HG03565 (cell line): ENCODE measurements at regions not wholly inside any gene's neighbourhood (a gene's known extent, or its start where the extent isn't known, plus 50 kb on each side); places are given as distances from the start of the nearest gene placed in this dataset.
"Not testable (repeated sequence)": the region's sequence is repeated elsewhere in the genome, so short reads cannot be mapped to it uniquely, and the experiment has no call there.

Source experiments
- ATAC-seq: cut with Tn5 transposase; IDR thresholded peaks from one replicate; pipeline ENCODE4 v1.9.1; 2021; ENCODE audit warnings: mild to moderate bottlenecking, moderate library complexity; ENCODE audit not compliant: unreplicated experiment

GRCh38 chr21:16438761-16439160 is 709.0 kb downstream of the USP25 start:
- ATAC-seq = no peak

- ATAC-seq = no peak
These were observed 712.0 kb downstream of the USP25 start for GRCh38 chr21:16441789-16442188.

GRCh38 chr21:16454399-16454798 is 724.6 kb downstream of the USP25 start:
- no peak for ATAC-seq

DNA sequence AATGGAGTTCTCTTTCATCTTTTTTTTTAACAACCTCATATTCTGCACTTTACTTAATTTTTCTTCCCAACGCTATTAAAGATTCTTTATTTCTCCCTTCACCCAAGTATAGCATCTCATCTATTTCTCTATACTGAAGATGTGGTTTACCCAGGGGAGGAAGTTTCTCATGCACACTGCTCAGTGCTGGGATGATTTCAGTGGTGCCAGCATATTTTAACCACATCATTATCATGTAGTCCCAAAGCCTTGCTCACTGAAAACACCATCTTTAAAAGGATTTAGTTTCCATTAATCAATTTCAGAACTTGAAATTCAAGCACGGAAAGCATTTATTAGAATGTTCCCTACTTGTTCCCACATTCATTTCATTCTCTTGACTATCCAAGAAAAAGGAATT is 725.7 kb downstream of the USP25 start:
- no peak for ATAC-seq

DNA sequence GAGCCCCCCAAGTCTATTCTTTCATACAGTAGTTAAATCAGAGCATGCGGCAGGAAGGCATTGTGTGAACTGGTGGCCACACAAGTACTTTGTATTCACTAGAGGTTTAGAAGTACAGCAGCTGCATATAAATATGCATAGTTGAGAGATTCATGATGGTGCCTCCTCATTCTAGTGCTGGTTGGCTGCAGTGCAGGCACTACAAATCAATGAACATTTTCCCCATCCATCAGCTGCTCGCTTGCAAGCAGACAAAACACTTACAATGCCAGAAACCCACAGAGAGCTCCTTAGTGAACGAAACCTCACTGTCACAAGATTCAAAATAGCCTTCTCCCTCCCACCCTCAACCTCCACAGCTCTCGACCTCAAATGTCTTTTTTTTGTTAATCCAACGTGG is 726.2 kb downstream of the USP25 start:
- no peak for ATAC-seq

DNA sequence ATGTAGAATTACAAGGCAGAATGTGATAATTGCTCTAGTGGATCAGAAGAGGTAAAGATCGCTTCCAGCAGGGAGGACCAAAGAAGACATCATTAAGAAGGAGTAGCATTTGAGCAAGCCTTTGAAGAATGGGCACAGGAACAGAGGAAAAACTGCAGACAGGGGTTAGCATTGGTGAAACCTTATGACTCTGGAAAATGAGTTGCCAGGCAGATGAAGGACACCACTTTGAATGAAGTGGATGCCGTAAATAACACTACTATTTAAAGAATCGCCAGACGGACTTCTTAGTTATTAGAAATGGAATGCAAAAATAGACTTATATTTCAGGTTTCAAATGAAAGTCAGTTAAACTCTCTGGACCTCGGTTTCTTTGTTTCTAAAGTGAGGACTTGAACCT is 727.7 kb downstream of the USP25 start:
- ATAC-seq = no peak

GRCh38 chr21:16460936-16461335 is 731.2 kb downstream of the USP25 start:
- no peak for ATAC-seq

GRCh38 chr21:16464211-16464889 is 734.6 kb downstream of the USP25 start:
- ATAC-seq = not testable (repeated sequence)

DNA sequence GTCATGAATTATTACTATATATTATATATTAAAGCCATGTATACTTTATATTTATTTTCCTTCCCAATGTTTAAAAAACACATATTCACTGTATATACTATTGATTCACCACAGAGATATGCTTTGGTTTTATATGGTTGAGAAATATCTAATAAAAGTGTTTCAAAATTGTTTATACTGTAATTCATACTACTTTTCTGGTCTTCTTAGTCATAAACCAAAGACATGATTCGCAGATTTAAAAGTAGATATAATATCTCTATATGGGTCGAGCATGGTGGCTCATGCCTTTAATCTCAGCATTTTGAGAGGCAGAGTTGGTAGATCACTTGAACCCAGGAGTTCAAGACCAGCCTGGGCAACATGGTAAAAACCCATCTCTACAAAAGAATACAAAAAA is 738.4 kb downstream of the USP25 start:
- ATAC-seq = no peak

DNA sequence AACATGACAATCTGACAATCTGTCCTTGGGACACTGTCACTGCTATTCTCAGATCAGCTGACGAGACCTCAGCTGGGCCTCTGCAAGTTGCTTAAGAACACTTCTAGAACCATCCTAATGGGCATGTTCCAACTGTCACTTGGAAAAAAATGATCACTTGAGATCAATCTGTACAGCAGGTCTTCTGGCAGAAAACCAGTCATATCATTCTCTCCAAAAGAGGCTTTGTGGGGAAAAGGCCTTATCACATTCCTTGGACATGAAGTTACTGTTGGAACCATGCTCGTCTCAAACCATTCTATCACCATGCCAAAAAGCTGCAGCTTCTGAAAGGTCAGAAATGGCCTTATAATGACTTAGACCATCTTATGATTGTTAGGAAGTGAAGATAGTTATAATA is 744.2 kb downstream of the USP25 start:
- ATAC-seq = no peak

- no peak for ATAC-seq
These were observed 746.5 kb downstream of the USP25 start for GRCh38 chr21:16476056-16476825.

DNA sequence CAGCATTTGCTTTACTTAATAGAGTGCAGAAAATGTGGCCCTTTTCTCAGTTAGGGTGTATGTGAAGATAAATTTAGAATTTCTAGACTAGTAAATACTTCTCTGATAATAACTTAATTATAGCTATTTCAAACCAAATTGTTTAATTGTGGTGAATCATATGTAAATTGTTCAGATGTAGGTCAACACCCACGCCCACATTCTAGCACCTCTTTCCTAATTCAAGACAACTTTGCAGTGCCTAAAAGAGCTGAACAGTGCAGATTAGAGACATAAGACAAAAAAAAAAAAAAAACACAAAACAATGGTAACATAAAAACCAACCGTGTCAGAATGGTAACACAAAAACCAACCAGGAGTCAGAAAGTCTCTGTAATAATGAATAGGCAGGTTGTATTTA is 758.3 kb downstream of the USP25 start:
- ATAC-seq = no peak

DNA sequence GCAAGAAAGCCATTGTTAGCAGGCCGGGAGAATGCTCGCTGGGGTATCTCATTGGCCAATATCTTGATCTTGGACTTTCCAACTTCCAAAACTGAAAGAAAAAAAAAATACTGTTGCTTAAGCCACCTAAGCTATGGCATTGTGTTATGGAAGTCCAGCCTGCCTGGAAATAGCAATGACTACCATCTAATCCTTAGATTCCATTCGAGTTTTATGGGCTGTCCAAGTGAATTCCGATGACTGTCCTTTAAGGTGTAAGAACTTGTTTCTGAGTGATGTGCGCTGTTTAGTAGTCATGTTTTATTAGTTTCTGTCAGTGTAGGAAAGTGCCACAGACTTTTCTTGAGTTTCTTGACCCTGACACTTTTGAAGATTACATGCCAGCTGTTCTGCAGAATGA is 762.6 kb downstream of the USP25 start:
- ATAC-seq = no peak

DNA sequence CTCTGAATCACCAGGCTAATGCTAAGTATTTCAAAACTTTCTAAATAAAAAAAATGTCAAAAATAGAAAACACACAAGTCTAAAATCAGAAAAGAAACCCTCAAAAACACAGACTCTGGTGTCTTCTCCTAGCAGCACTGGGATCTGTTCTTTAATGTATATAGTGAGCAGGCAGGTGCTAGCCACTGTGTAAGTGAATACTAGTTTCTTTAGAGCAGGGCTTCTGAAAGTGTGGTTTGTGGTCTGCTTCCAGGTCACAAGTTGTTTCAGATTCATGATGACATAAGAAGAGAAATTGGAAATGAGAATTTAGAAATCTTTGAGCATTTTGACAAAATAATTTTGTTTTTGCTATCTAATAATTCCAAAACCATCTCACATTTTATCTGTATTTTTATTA is 763.1 kb downstream of the USP25 start:
- ATAC-seq = no peak

GRCh38 chr21:16496609-16497008 is 766.8 kb downstream of the USP25 start:
- ATAC-seq = no peak

DNA sequence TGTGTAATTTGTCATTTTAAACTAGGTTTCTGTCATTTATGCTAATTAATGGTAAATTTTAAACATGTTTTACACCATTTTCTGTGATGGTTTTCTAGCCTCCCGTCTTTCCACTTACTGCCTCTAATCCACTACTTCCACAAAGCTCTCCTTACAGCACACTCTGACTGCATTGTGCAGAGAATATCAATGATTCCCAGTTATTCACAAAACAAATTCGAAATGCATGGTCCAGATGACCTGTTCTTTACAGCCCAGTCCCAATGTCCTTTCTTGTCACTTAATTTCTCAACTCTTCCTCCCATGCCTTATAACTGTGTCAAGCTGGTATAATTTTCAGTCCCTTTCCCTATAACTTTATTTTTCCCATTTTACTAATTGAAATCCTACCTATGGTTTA is 770.5 kb downstream of the USP25 start:
- ATAC-seq = no peak

GRCh38 chr21:16502273-16502672 is 772.5 kb downstream of the USP25 start:
- no peak for ATAC-seq

- ATAC-seq = no peak
These were observed 773.1 kb downstream of the USP25 start for GRCh38 chr21:16502897-16503296.

DNA sequence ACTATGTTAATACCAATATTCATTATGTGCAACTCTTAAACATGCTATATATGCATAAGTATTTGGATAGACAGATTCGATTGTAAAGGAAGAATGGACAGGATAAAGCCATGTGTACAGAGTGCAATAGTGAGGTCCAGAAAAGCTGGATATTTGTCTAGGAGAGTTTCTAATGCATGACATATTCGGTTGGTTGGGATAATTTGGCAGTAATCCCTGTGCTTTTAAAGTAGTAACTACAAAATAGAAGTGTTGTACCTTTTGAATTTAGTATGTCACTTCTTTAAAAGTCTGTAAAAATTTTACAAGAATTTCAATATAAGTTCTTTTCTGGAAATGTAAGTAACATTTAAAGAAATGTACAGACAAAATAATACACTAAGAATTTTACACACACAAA is 774.5 kb downstream of the USP25 start:
- ATAC-seq = no peak

GRCh38 chr21:16504766-16505165 is 775.0 kb downstream of the USP25 start:
- no peak for ATAC-seq

DNA sequence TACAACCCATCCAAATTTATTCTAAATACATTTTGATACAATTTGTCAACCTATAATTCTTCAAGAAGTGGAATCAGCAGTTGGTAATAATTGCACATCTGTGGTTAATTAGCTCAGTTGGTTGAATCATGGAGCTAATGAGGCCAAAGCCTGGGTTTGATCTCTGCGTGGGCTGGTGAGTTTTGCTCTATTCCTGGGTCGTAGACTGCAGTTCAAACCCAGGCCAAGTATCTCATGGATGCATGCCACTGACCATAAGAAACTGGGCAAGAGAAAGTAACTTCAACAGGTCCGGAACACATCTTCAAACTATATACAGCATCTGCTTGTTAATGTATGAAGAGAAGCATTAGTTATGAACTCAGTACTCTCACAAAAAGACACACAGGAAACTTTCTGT is 779.7 kb downstream of the USP25 start:
- no peak for ATAC-seq

DNA sequence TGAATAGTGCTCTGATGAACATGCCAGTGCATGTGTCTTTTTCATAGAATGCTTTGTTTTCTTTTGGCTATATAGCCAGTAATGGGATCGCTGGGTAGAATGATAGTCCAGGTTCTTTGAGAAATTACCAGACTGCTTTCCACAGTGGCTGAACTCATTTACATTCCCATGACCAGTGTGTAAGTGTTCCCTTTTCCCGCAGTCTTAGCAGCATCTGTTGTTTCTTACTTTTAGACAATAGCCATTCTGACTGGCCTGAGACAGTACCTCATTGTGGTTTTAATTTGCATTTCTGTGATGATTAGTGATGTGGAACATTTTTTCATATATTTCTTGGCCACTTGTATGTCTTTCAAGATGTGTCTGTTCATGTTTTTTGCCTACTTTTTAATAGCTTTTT is 784.5 kb downstream of the USP25 start:
- ATAC-seq = no peak

DNA sequence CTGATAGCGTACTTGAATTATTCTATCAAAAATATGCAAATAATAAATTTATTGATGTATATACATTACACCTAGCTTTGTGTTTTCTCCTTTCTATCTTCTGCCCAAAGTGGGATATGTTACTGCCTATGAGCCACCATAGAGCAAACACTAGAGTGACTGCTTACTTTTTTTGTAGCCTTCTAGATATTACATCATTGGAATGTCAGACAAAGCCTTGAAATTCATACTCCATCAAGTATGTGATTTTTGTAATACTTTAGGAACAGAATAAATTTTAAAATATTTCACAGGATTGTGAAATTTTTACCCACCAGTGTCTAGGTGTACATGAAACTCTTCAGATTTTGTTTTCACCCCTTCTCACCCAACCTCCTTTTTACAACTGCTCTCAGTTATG is 787.6 kb downstream of the USP25 start:
- no peak for ATAC-seq
